HK-2 (cell line): ENCODE measurements at regions not wholly inside any gene's neighbourhood (a gene's known extent, or its start where the extent isn't known, plus 50 kb on each side); places are given as distances from the start of the nearest gene placed in this dataset.
"Not testable (repeated sequence)": the region's sequence is repeated elsewhere in the genome, so short reads cannot be mapped to it uniquely, and the experiment has no call there.

ENCODE experiments used
- DNase-seq: peaks from one replicate; pipeline ENCODE4 v3.0.0-alpha.2; 2018; ENCODE audit not compliant: unreplicated experiment

DNA sequence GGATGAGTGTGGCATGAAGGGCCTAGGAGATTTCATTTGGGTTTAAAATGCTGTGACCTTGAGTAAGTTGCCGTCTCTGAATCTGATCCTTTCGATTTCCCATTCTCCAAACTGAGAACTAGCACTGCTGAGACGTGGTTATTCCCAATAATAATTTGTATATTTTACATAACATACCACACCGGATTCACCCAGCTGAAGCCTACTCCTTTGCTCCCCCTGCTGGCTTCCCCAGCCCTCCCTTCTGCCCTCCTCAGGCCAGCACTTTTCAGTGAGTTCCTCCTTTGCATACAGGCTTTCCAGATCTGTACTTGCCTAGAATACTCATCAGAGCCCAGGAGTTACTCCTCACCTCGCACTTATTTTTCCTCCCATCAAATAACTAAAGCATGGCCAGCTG is 255.1 kb downstream of the OR4F29 start:
- DNase-seq: not testable (repeated sequence)

DNA sequence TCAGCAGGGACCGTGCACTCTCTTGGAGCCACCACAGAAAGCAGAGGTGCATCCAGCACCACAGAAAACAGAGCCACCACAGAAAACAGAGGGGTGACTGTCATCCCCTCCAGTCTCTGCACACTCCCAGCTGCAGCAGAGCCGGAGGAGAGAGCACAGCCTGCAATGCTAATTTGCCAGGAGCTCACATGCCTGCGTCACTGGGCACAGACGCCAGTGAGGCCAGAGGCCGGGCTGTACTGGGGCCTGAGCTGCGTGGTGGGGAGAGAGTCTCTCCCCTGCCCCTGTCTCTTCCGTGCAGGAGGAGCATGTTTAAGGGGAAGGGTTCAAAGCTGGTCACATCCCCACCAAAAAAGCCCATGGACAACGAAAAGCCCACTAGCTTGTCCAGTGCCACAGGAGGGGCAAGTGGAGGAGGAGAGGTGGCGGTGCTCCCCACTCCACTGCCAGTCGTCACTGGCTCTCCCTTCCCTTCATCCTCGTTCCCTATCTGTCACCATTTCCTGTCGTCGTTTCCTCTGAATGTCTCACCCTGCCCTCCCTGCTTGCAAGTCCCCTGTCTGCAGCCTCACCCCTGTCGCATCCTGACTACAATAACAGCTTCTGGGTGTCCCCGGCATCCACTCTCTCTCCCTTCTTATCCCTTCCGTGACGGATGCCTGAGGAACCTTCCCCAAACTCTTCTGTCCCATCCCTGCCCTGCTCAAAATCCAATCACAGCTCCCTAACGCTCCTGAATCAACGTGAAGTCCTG is 260.0 kb downstream of the OR4F29 start:
- DNase-seq: not testable (repeated sequence)

GRCh38 chr1:190678-191077 is 260.8 kb downstream of the OR4F29 start:
- DNase-seq: not testable (repeated sequence)

DNA sequence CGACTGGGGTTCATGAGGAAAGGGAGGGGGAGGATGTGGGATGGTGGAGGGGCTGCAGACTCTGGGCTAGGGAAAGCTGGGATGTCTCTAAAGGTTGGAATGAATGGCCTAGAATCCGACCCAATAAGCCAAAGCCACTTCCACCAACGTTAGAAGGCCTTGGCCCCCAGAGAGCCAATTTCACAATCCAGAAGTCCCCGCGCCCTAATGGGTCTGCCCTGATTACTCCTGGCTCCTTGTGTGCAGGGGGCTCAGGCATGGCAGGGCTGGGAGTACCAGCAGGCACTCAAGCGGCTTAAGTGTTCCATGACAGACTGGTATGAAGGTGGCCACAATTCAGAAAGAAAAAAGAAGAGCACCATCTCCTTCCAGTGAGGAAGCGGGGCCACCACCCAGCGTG is 261.6 kb downstream of the OR4F29 start:
- not testable (repeated sequence) for DNase-seq

DNA sequence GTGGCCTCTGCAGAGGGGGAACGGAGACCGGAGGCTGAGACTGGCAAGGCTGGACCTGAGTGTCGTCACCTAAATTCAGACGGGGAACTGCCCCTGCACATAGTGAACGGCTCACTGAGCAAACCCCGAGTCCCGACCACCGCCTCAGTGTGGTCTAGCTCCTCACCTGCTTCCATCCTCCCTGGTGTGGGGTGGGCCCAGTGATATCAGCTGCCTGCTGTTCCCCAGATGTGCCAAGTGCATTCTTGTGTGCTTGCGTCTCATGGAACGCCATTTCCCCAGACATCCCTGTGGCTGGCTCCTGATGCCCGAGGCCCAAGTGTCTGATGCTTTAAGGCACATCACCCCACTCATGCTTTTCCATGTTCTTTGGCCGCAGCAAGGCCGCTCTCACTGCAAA is 262.2 kb downstream of the OR4F29 start:
- not testable (repeated sequence) for DNase-seq

- DNase-seq: not testable (repeated sequence)
Observed at GRCh38 chr1:187298-187697, 264.2 kb downstream of the OR4F29 start.

DNA sequence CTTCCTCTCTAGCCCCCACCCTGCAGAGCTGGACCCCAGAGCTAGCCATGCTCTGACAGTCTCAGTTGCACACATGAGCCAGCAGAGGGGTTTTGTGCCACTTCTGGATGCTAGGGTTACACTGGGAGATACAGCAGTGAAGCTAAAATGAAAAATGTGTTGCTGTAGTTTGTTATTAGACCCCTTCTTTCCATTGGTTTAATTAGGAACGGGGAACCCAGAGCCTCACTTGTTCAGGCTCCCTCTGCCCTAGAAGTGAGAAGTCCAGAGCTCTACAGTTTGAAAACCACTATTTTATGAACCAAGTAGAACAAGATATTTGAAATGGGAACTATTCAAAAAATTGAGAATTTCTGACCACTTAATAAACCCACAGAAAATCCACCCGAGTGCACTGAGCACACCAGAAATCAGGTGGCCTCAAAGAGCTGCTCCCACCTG is 264.8 kb downstream of the OR4F29 start:
- DNase-seq: not testable (repeated sequence)

GRCh38 chr1:186223-186622 is 265.3 kb downstream of the OR4F29 start:
- DNase-seq: not testable (repeated sequence)

GRCh38 chr1:185526-185925 is 266.0 kb downstream of the OR4F29 start:
- DNase-seq: not testable (repeated sequence)

GRCh38 chr1:184336-184686 is 267.2 kb downstream of the OR4F29 start:
- DNase-seq: not testable (repeated sequence)

- not testable (repeated sequence) for DNase-seq
Observed at GRCh38 chr1:183620-184335, 267.7 kb downstream of the OR4F29 start.

DNA sequence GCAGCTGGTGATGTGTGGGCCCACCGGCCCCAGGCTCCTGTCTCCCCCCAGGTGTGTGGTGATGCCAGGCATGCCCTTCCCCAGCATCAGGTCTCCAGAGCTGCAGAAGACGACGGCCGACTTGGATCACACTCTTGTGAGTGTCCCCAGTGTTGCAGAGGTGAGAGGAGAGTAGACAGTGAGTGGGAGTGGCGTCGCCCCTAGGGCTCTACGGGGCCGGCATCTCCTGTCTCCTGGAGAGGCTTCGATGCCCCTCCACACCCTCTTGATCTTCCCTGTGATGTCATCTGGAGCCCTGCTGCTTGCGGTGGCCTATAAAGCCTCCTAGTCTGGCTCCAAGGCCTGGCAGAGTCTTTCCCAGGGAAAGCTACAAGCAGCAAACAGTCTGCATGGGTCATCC is 268.4 kb downstream of the OR4F29 start:
- DNase-seq: not testable (repeated sequence)

DNA sequence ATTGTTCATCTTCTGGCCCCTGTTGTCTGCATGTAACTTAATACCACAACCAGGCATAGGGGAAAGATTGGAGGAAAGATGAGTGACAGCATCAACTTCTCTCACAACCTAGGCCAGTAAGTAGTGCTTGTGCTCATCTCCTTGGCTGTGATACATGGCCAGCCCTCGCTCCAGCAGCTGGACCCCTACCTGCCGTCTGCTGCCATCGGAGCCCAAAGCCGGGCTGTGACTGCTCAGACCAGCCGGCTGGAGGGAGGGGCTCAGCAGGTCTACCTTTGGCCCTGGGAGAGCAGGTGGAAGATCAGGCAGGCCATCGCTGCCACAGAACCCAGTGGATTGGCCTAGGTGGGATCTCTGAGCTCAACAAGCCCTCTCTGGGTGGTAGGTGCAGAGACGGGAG is 268.8 kb downstream of the OR4F29 start:
- DNase-seq: not testable (repeated sequence)

DNA sequence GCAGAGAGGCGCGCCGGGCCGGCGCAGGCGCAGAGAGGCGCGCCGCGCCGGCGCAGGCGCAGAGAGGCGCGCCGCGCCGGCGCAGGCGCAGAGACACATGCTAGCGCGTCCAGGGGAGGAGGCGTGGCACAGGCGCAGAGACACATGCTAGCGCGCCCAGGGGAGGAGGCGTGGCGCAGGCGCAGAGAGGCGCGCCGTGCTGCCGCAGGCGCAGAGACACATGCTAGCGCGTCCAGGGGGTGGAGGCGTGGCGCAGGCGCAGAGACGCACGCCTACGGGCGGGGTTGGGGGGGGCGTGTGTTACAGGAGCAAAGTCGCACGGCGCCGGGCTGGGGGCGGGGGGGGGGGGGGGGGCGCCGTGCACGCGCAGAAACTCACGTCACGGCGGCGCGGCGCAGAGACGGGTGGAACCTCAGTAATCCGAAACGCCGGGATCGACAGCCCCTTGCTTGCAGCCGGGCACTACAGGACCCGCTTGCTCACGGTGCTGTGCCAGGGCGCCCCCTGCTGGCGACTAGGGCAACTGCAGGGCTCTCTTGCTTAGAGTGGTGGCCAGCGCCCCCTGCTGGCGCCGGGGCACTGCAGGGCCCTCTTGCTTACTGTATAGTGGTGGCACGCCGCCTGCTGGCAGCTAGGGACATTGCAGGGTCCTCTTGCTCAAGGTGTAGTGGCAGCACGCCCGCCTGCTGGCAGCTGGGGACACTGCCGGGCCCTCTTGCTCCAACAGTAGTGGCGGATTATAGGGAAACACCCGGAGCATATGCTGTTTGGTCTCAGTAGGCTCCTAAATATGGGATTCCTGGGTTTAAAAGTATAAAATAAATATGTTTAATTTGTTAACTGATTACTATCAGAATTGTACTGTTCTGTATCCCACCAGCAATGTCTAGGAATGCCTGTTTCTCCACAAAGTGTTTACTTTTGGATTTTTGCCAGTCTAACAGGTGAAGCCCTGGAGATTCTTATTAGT is 269.9 kb downstream of the OR4F29 start:
- peak; percentile 63 for DNase-seq

GRCh38 chr1:180749-181205 is 270.7 kb downstream of the OR4F29 start:
- DNase-seq: not testable (repeated sequence)

DNA sequence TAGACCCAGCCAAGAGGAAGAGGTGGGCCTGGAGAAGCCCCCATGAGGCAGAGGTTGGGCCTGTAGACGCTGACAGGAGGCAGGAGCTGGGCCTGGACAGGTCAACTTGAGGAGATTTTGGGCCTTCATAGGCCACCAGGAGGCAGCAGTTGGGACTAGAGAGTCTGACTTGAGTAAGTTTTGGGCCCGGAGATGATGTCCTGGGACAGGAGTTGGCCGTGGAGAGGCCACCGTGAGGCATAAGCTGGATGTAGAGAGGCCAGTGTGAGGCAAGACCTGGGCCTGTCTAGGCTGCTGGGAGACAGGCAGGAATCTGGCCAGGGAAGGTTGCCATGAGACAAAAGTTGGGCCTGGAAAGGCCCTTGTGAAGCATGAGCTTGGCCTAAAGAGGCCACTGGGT is 312.6 kb downstream of the OR4F29 start:
- DNase-seq: not testable (repeated sequence)

DNA sequence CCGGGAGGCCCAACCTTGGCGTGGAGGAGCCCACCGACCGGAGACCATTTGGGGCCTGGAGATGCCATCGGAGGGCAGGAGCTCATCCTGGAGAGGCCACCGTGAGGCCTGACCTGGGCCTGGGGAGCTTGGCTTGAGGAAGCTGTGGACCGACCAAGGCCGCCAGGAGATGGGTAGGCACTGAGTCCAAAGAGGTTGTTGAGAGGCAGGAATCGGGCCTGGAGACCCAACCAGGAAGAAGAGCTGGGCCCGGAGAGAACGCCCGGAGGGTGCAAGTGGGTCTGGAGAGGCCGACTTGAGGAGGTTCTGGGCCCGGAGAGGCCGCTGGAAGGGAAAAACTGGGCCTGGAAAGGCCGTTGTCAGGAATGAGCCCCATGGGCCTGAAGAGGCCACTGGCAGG is 313.8 kb downstream of the OR4F29 start:
- DNase-seq: not testable (repeated sequence)

- DNase-seq: not testable (repeated sequence)
Observed at GRCh38 chr1:136344-136932, 315.0 kb downstream of the OR4F29 start.

DNA sequence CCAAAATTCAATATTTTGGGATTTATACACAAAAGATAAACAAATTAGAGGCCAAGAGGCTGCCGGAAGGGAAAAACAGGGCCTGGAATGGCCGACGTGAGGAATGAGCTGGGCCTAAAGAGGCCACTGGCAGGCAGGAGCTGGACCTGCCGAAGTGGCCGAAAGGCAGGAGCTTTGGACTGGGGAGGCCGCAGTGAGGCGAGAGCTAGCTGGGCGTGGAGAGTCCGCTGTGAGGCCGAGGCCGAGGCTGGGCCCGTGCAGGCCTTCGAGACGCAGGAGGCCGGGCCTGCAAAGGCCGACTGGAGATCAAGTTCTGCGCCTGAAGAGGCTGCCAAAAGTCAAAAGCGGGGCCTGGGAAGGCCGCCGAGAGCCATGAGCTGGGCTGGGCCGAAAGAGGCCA is 316.5 kb downstream of the OR4F29 start:
- DNase-seq: not testable (repeated sequence)

DNA sequence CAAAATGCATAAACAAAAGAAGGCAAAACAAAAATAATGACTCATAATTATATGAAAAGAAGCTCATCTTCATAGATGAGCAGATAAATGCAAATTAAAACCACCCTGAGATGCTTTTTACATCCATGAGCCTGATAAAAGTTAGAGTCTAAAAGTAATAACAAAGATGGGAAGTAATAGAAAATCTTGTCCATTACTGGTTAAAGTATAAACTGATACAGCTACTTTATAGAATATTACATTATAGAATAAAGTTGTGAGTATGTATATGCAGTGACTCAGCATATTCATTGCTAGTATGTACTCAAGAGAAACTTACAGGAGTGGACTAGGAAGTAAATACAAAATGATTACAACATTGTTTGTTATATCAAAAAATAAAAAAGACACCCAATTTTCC is 333.0 kb downstream of the OR4F29 start:
- DNase-seq: not testable (repeated sequence)

DNA sequence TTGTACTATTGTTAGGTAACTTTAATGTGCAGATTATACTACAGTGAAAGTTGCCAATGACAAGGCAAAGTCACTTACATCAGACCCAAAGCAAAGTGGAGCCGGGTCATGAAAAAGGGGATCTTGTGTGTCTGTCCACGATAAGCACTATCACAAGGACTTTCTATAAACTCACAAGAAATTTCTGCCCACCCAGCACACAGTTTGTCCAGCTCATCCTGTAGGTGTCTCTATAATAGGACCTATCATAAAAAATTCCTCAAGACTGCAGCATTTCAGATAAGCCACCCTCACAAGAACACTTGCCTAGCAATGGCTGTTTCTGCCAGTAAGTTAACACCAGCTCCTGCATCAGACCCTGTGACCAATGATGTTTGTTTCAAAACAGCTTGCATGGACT is 335.9 kb downstream of the OR4F29 start:
- DNase-seq: not testable (repeated sequence)
